Activated naive CD8-positive, alpha-beta T cell treated with anti-CD3 and anti-CD28 coated beads, Interleukin-2, amount 50 U/mL, for 24 hours (primary cell): ENCODE measurements at regions not wholly inside any gene's neighbourhood (a gene's known extent, or its start where the extent isn't known, plus 50 kb on each side); places are given as distances from the start of the nearest gene placed in this dataset.
"Not testable (repeated sequence)": the region's sequence is repeated elsewhere in the genome, so short reads cannot be mapped to it uniquely, and the experiment has no call there.

Source experiments
- ATAC-seq: fragments of 150-1000 bp; cut with Tn5 transposase; one replicate; pipeline ENCODE4 v1.10.0; 2021
- DNase-seq: peaks from one replicate; pipeline ENCODE4 v3.0.0; 2021
- H3K27ac Mint-ChIP-seq: one replicate; pipeline ENCODE4 v1.8.0; 2021; ENCODE audit warnings: mild to moderate bottlenecking, mixed read lengths
- H3K27me3 Mint-ChIP-seq: one replicate; pipeline ENCODE4 v1.8.0; 2021; ENCODE audit warnings: mixed read lengths
- H3K36me3 Mint-ChIP-seq: one replicate; pipeline ENCODE4 v1.8.0; 2021; ENCODE audit warnings: low read depth, mixed read lengths
- H3K4me1 Mint-ChIP-seq: one replicate; pipeline ENCODE4 v1.8.0; 2021; ENCODE audit warnings: mixed read lengths
- H3K4me3 Mint-ChIP-seq: one replicate; pipeline ENCODE4 v1.8.0; 2021; ENCODE audit warnings: mild to moderate bottlenecking, moderate library complexity, mixed read lengths
- H3K9me3 Mint-ChIP-seq: one replicate; pipeline ENCODE4 v1.8.0; 2021; ENCODE audit warnings: mixed read lengths

DNA sequence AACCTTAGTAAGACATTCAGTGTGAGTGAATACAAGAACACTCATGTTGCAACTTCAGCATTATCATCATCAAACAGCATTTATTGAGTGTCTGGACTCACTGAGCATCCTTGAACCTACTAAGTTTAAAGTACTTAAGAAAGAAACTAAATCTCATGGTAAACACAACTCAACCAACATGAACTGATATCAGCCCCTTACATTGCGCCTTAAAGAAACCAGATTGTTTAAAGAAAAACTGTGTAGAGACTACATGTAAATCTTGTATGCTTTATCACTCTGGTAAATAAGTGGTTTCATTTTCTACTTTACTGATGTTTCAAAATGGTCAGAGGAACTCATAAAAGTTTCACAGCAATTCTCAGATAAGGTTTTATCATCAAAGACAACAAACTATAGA, 157.5 kb upstream of the FERD3L start:
- no peak overlapping the region for H3K4me3 Mint-ChIP-seq

DNA sequence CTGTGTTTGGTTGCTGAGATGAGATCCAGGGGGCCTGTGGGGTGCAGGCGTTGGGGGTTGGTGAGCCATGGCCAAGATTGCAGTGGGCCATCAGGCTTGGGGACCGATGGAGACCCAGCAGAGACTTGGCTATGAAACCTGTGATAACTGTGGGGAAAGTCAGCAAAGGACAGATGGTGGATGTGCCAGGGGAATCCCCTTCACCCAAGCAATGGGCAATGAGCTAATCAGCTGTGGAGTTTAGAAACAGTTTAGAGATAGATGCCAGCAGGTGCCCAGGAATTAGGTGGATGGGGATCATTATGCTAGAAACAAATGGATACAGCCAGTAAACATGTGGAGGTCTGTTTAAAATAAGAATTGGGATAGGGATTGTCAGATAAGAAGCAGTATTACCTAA, 151.4 kb upstream of the FERD3L start:
- H3K36me3 Mint-ChIP-seq: no peaks in the 10 kb centered on the region

More for the DNA sequence above, 157.5 kb upstream of the FERD3L start:
- DNase-seq (no peak), ATAC-seq (no peak)
- peaks cover 4% of the 10 kb centered on the region for H3K9me3 Mint-ChIP-seq
- no peak overlapping the region for H3K27ac Mint-ChIP-seq
- H3K4me1 Mint-ChIP-seq: no peaks in the 10 kb centered on the region
- no peaks in the 10 kb centered on the region for H3K27me3 Mint-ChIP-seq
- no peaks in the 10 kb centered on the region for H3K36me3 Mint-ChIP-seq

DNA sequence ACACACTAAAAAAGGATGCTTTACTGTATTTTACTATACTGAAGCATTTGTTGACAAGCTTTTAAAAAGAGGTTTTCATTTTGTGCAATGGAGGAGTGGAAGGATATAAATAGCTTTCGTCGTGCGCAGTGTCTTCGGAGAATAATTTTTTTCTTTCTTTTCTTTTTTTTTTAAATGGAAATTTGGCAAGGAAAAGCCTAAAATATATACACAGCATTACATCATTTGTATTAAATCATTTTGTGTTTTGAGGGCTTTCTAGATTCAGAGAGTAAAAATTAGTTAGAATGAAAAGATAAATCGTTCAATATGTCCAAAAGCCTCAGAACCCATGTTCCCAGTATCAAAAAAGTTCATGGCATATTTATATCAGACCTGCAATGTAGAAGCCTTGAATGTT, 150.2 kb upstream of the FERD3L start:
- ATAC-seq (no peak), DNase-seq (no peak)
- Mint-ChIP-seq H3K27me3 (no peaks in the 10 kb centered on the region), H3K4me3 (no peak overlapping the region), H3K27ac (no peak overlapping the region), H3K4me1 (no peaks in the 10 kb centered on the region), H3K36me3 (no peaks in the 10 kb centered on the region), H3K9me3 (no peaks in the 10 kb centered on the region)

More for the DNA sequence above, 151.4 kb upstream of the FERD3L start:
- DNase-seq: no peak
- Mint-ChIP-seq H3K27me3 (no peaks in the 10 kb centered on the region), H3K27ac (no peak overlapping the region), H3K9me3 (no peaks in the 10 kb centered on the region), H3K4me3 (no peak overlapping the region), H3K4me1 (no peaks in the 10 kb centered on the region)
- ATAC-seq: no peak

DNA sequence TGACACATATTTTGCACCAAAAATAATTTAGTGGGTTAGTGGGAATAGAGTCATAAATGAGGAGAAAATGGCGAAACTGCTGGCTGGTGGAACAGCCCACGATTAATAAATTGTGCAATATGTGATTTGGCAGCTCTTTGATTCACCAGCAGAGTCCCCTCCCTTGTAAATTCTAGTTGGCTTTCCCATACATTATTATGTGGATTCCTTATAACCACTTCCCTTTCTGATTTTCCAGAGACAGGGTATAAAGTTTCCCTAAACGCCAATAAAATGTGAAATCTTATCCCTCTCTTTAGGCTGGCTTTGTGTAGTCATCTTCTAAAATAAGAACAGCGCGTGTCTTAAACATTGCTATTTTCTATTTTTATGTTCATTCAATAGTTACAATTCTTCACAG, 149.4 kb upstream of the FERD3L start:
- ATAC-seq: no peak
- no peaks in the 10 kb centered on the region for H3K4me1 Mint-ChIP-seq

DNA sequence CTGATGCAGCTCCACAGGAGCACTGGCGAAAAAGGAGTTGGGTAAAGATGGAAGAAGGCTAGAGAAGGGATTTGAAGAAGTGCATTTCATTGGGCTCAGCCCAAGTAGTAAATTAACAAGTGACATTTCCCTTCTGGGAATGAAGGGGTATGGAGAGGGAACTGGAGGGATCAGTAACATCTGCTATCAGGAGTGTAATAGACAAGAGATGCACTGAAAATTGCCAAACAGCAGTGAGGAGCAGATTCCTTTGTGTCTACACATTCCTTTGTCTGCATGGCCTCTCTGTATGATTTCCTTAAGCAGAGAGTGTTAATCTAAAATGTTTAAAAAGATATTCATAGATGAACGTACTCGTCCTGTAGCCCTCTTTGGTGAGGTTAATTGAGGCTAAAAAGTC, 148.2 kb upstream of the FERD3L start:
- H3K4me1 Mint-ChIP-seq: no peaks in the 10 kb centered on the region
- no peaks in the 10 kb centered on the region for H3K27me3 Mint-ChIP-seq
- H3K9me3 Mint-ChIP-seq: no peaks in the 10 kb centered on the region
- no peak overlapping the region for H3K27ac Mint-ChIP-seq
- no peaks in the 10 kb centered on the region for H3K36me3 Mint-ChIP-seq
- ATAC-seq: no peak
- no peak overlapping the region for H3K4me3 Mint-ChIP-seq
- no peak for DNase-seq

More for the DNA sequence above, 149.4 kb upstream of the FERD3L start:
- H3K27ac Mint-ChIP-seq: no peak overlapping the region
- no peak for DNase-seq
- no peaks in the 10 kb centered on the region for H3K36me3 Mint-ChIP-seq
- H3K4me3 Mint-ChIP-seq: no peak overlapping the region
- no peaks in the 10 kb centered on the region for H3K9me3 Mint-ChIP-seq
- no peaks in the 10 kb centered on the region for H3K27me3 Mint-ChIP-seq

DNA sequence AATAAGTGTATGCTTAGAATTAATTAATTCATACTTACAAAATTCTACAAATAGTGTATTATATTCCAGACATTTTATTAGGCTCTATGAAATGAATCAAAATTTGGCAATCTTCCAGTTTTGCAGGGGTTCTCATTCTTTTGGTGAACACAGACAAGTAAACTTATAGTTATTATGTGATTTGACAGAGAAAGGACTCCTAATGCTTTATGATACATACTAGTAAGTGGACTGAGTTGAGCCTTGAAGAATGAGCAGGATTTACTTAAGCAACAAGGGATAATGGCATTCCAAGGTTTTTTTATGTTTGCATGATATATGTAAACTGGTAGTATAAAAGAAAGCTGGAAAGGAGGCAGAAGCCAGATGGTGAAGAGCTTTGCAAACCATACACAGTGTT, 145.7 kb upstream of the FERD3L start:
- DNase-seq: no peak
- H3K4me1 Mint-ChIP-seq: no peaks in the 10 kb centered on the region
- H3K9me3 Mint-ChIP-seq: no peaks in the 10 kb centered on the region

DNA sequence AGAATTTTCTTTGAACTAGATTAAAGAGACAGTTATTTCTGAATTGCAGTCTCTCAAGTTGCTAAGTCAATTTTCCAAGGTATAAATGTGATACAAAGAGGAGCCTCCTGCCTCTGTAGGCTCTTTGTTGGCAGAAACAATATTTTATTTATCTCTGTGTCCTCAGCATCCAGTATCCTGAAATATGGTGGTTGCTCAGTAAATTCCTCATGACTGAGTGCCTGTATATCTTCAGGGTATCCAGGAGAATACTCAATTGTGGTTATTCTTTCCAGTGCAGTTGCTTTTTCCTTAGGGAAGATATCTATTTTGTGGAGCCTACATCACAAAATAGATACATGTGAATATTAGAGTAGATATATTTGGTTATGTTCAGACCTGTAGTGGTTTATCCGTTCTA, 144.8 kb upstream of the FERD3L start:
- H3K9me3 Mint-ChIP-seq: no peaks in the 10 kb centered on the region
- H3K27me3 Mint-ChIP-seq: no peaks in the 10 kb centered on the region
- H3K27ac Mint-ChIP-seq: no peak overlapping the region
- no peaks in the 10 kb centered on the region for H3K4me1 Mint-ChIP-seq
- ATAC-seq: no peak
- H3K4me3 Mint-ChIP-seq: no peak overlapping the region
- no peak for DNase-seq
- H3K36me3 Mint-ChIP-seq: no peaks in the 10 kb centered on the region

More for the DNA sequence above, 145.7 kb upstream of the FERD3L start:
- Mint-ChIP-seq H3K4me3 (no peak overlapping the region), H3K27ac (no peak overlapping the region), H3K36me3 (no peaks in the 10 kb centered on the region), H3K27me3 (no peaks in the 10 kb centered on the region)
- ATAC-seq: no peak

DNA sequence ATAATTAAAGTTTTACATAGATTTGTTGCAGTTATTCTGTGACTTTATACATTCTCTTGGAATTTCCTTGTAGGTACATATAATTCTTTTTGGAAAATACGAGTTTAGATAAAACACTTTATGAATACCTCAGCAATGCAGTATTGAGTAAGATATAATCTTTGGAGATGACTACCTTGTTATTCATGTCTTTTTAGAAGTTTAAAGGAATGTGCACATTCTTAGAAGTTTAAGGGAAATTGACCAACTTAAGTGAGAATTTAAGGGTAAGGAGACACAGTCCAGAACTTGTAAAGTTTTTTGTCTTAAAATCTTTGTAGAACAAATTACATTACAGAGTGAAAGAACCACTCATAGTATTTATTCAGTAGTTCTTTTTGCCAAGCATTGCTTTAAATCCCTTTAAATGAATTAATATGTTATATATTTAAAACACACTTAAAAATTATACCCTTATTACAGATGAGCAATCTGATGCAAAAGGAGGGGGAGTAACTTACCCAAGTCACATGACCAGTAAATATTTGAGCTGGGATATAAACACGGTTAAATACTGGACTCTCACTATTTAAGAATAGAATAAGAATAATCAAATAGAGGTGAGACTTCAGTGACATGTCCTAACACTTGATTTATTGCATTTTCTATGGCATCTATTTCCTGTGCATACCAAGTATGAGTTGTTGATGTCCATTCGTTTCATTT, 139.5 kb upstream of the FERD3L start:
- no peaks in the 10 kb centered on the region for H3K4me1 Mint-ChIP-seq
- no peaks in the 10 kb centered on the region for H3K36me3 Mint-ChIP-seq
- H3K27me3 Mint-ChIP-seq: no peaks in the 10 kb centered on the region
- H3K27ac Mint-ChIP-seq: no peak overlapping the region
- no peak overlapping the region for H3K4me3 Mint-ChIP-seq
- DNase-seq (no peak), ATAC-seq (no peak)
- H3K9me3 Mint-ChIP-seq: peaks cover 8% of the 10 kb centered on the region

DNA sequence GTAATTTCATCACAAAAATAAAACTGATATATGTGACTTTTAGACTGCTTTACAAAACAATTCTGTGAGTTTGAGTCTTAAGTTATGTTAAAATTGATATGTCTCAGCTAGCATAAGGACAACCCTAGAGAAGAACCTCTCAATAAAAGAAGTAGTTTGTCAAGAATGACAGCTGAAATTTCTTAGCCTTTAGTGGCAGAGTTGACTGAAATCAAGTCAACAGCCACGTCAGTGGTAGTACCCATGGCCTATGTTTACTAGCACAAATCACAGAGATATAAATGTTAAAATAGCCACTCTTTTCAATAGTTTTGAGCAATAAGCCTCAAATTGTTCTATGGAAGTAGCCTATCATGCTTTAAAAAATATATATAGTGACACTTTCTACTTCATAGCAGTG, 138.9 kb upstream of the FERD3L start:
- no peak overlapping the region for H3K27ac Mint-ChIP-seq
- H3K9me3 Mint-ChIP-seq: peaks cover 11% of the 10 kb centered on the region
- no peak for ATAC-seq
- no peaks in the 10 kb centered on the region for H3K27me3 Mint-ChIP-seq
- no peaks in the 10 kb centered on the region for H3K36me3 Mint-ChIP-seq
- no peak overlapping the region for H3K4me3 Mint-ChIP-seq
- DNase-seq: no peak
- H3K4me1 Mint-ChIP-seq: no peaks in the 10 kb centered on the region

DNA sequence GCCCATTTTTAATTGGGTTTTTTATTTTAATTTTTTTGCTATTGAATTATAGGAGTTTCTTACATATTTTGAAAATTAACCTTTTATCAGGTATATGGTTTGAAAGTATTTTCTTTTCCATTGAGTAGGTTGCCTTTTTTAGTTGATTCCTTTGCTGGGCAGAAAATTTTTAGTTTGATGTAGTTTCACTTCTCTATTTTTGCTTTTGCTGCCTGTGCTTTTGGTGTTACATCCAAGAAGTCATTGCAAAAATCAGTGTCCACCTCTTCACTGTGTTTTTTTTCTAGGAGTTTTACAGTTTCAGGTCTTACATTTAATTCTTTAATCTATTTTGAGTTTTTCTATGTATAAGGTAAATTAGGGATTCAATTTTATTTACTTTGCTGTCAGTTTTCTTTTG, 129.8 kb upstream of the FERD3L start:
- Mint-ChIP-seq H3K27ac (no peak overlapping the region), H3K4me1 (no peaks in the 10 kb centered on the region), H3K4me3 (no peak overlapping the region), H3K9me3 (peaks cover 27% of the 10 kb centered on the region), H3K36me3 (no peaks in the 10 kb centered on the region), H3K27me3 (no peaks in the 10 kb centered on the region)
- ATAC-seq (no peak), DNase-seq (no peak)

DNA sequence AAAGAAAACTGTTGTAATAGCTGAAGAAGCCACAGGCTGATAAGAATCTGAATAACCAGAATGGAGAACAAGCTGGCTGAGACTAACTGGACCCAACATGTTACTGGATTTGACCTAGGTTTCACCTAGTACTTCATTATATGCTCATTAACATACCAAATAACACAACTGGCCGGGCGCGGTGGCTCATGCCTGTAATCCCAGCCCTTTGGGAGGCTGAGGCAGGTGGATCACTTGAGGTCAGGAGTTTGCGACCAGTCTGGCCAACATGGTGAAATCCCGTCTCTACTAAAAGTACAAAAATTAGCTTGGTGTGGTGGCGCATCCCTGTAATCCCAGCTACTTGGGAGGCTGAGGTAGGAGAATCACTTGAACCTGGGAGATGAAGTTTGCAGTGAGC, 127.1 kb upstream of the FERD3L start:
- ATAC-seq, H3K27ac Mint-ChIP-seq, H3K27me3 Mint-ChIP-seq, DNase-seq, H3K4me1 Mint-ChIP-seq, H3K36me3 Mint-ChIP-seq, H3K4me3 Mint-ChIP-seq: not testable (repeated sequence)
- H3K9me3 Mint-ChIP-seq: peaks cover 15% of the 10 kb centered on the region

DNA sequence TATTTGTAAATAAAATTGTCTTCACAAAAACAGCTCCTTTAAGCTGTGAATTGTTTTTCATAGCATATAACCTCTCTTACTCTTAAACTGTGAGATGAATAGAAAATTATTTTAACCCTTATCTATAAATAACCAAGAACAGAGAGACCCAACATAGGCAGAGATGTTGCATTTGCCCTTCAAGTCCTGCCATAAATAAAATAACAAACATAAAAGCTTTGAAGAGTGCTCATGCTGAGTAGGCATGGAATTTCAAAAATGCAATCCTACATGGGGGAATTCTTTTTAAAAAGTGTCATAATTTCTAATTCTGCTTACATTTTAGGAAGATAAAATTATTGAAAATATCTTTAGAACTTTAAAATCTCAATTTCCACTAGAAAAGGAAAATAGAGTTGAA, 124.1 kb upstream of the FERD3L start:
- Mint-ChIP-seq H3K4me1 (no peaks in the 10 kb centered on the region), H3K36me3 (no peaks in the 10 kb centered on the region), H3K27me3 (no peaks in the 10 kb centered on the region), H3K27ac (no peak overlapping the region), H3K4me3 (no peak overlapping the region), H3K9me3 (peaks cover 19% of the 10 kb centered on the region)
- no peak for ATAC-seq
- DNase-seq: no peak

DNA sequence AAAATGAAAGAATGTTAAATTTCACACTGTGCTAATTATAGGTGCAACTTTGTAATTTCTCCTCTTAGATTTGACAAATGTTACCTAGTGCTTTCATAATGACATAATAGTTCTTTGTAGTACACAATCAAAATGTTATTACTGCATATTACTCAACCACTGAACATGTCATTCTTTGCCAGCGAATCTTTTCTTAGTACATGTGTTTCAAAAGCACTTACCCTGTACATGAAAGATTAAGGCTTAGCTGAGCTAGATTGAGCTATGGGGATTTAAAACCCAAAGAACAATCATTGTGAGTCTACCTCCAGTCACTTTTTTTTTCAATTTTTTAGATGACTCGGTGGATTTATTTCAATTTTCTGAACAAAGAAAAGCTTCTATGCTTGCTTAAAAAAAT, 123.5 kb upstream of the FERD3L start:
- no peak for ATAC-seq
- no peak overlapping the region for H3K27ac Mint-ChIP-seq
- H3K9me3 Mint-ChIP-seq: peaks cover 19% of the 10 kb centered on the region
- no peaks in the 10 kb centered on the region for H3K4me1 Mint-ChIP-seq
- H3K4me3 Mint-ChIP-seq: no peak overlapping the region
- no peaks in the 10 kb centered on the region for H3K27me3 Mint-ChIP-seq
- no peaks in the 10 kb centered on the region for H3K36me3 Mint-ChIP-seq
- DNase-seq: no peak

DNA sequence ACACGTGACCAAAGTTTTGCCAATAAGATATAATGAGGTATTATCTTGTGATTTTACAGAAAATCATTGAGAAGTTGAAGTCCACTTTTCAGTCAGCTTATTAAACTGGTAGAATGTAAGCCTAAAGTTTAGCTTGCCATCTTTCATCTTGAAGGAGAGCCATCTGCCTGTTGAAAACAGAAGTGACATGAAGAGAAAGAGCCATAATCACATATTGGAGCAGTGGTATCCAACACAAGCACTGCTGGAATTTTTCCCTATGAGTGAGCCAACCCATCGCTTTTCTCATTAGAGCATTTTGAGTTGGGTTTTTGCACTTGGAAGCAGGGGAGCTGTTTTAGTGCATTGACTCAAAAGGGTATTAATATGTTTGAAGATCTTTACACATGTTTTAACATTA, 117.6 kb upstream of the FERD3L start:
- Mint-ChIP-seq H3K4me1 (no peaks in the 10 kb centered on the region), H3K27ac (no peak overlapping the region), H3K9me3 (peaks cover 13% of the 10 kb centered on the region), H3K36me3 (no peaks in the 10 kb centered on the region), H3K27me3 (no peaks in the 10 kb centered on the region), H3K4me3 (no peak overlapping the region)
- no peak for DNase-seq
- no peak for ATAC-seq

DNA sequence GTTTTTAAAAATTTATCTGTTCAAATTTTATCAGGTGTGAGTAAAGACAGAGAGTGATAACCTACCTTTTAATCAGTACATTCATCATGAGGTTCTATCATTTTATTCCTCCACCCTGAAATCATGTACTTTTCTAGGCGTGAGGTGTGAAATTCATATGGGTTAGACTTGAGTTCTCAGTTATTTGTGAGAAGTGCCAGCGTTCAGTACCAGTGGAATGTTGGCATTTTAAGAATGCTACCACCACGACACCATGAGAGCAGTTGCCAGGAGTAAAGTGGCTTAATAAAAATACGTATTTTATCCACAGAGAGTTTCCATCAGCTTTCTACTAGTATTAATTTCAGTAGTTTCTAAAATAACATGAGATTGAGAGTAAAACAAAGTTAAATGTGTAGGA, 104.1 kb upstream of the FERD3L start:
- Mint-ChIP-seq H3K27me3 (no peaks in the 10 kb centered on the region), H3K36me3 (no peaks in the 10 kb centered on the region), H3K27ac (no peak overlapping the region), H3K9me3 (no peaks in the 10 kb centered on the region), H3K4me3 (no peak overlapping the region), H3K4me1 (no peaks in the 10 kb centered on the region)
- no peak for ATAC-seq
- DNase-seq: no peak

DNA sequence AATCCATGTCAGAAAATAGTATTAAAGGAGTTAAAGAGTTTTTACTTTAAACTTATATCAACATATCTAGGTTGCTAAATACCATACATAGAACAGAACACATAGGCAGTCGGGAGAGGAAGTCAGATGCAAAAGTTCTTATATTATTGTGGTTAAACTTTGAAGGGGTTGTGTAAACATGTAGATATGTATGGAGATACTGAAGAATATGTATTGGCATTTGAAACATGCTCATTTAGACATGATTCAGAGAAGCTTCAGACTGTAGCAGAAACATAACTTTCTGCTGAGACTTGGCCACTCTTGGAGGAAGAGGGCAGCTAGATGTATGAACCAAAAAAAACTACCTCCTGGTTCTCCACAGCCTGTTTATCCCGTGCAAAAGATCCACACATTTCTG, 103.5 kb upstream of the FERD3L start:
- Mint-ChIP-seq H3K4me3 (no peak overlapping the region), H3K27me3 (no peaks in the 10 kb centered on the region), H3K27ac (no peak overlapping the region), H3K9me3 (no peaks in the 10 kb centered on the region), H3K4me1 (no peaks in the 10 kb centered on the region), H3K36me3 (no peaks in the 10 kb centered on the region)
- DNase-seq (no peak), ATAC-seq (no peak)
